ENCODE measurements at regions not wholly inside any gene's neighbourhood (a gene's known extent, or its start where the extent isn't known, plus 50 kb on each side); places are given as distances from the start of the nearest gene placed in this dataset.

- no peak for TF ChIP-seq POLR2AphosphoS5 (IDR thresholded peaks at IDR 0.05; ENCODE audit: low read depth, low read length)
- TF ChIP-seq, protein P1, sequence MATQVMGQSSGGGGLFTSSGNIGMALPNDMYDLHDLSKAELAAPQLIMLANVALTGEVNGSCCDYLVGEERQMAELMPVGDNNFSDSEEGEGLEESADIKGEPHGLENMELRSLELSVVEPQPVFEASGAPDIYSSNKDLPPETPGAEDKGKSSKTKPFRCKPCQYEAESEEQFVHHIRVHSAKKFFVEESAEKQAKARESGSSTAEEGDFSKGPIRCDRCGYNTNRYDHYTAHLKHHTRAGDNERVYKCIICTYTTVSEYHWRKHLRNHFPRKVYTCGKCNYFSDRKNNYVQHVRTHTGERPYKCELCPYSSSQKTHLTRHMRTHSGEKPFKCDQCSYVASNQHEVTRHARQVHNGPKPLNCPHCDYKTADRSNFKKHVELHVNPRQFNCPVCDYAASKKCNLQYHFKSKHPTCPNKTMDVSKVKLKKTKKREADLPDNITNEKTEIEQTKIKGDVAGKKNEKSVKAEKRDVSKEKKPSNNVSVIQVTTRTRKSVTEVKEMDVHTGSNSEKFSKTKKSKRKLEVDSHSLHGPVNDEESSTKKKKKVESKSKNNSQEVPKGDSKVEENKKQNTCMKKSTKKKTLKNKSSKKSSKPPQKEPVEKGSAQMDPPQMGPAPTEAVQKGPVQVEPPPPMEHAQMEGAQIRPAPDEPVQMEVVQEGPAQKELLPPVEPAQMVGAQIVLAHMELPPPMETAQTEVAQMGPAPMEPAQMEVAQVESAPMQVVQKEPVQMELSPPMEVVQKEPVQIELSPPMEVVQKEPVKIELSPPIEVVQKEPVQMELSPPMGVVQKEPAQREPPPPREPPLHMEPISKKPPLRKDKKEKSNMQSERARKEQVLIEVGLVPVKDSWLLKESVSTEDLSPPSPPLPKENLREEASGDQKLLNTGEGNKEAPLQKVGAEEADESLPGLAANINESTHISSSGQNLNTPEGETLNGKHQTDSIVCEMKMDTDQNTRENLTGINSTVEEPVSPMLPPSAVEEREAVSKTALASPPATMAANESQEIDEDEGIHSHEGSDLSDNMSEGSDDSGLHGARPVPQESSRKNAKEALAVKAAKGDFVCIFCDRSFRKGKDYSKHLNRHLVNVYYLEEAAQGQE (IDR thresholded peaks at IDR 0.05; ENCODE audit: insufficient read depth in 1 of 2, low read depth in 2 of 2, low read length in 2 of 2): no peak
- TF ChIP-seq TAF1 (IDR thresholded peaks at IDR 0.05; ENCODE audit: borderline replicate concordance, insufficient read depth, low read length): no peak
- TF ChIP-seq SIN3A (IDR thresholded peaks at IDR 0.05; ENCODE audit: borderline replicate concordance, insufficient read depth, low read length): no peak
Measured at GRCh38 chr2:123144082-123144481, 881.0 kb upstream of the CNTNAP5 start.

All from PFSK-1 (cell line).